Ishikawa (cell line): ENCODE measurements at regions not wholly inside any gene's neighbourhood (a gene's known extent, or its start where the extent isn't known, plus 50 kb on each side); places are given as distances from the start of the nearest gene placed in this dataset.

ENCODE experiments used
- CEBPB ChIP-seq: IDR thresholded peaks from 2 replicates; pipeline ENCODE4 v1.6.1; 2012
- EP300 ChIP-seq: IDR thresholded peaks from 2 replicates; pipeline ENCODE4 v1.6.1; 2012; ENCODE audit warnings: borderline replicate concordance
- NFIC ChIP-seq: IDR thresholded peaks from 2 replicates; pipeline ENCODE4 v1.6.1; 2012
- RAD21 ChIP-seq: IDR thresholded peaks from 2 replicates; pipeline ENCODE4 v1.6.1; 2012; ENCODE audit warnings: low read depth
- TEAD4 ChIP-seq: IDR thresholded peaks from 2 replicates; pipeline ENCODE4 v1.6.1; 2012
- ZBTB7A ChIP-seq: IDR thresholded peaks from 2 replicates; pipeline ENCODE4 v1.6.1; 2012; ENCODE audit warnings: low read depth
- TF ChIP-seq, protein P1 (sequence below): IDR thresholded peaks from 2 replicates; pipeline ENCODE4 v1.6.1; 2012; ENCODE audit warnings: low read depth, mild to moderate bottlenecking

GRCh38 chr2:21416226-21416625 is 292.5 kb downstream of the TDRD15 start:
- TF ChIP-seq CEBPB (no peak), EP300 (no peak), ZBTB7A (no peak), TEAD4 (no peak), RAD21 (no peak), NFIC (no peak)
- TF ChIP-seq, protein P1, sequence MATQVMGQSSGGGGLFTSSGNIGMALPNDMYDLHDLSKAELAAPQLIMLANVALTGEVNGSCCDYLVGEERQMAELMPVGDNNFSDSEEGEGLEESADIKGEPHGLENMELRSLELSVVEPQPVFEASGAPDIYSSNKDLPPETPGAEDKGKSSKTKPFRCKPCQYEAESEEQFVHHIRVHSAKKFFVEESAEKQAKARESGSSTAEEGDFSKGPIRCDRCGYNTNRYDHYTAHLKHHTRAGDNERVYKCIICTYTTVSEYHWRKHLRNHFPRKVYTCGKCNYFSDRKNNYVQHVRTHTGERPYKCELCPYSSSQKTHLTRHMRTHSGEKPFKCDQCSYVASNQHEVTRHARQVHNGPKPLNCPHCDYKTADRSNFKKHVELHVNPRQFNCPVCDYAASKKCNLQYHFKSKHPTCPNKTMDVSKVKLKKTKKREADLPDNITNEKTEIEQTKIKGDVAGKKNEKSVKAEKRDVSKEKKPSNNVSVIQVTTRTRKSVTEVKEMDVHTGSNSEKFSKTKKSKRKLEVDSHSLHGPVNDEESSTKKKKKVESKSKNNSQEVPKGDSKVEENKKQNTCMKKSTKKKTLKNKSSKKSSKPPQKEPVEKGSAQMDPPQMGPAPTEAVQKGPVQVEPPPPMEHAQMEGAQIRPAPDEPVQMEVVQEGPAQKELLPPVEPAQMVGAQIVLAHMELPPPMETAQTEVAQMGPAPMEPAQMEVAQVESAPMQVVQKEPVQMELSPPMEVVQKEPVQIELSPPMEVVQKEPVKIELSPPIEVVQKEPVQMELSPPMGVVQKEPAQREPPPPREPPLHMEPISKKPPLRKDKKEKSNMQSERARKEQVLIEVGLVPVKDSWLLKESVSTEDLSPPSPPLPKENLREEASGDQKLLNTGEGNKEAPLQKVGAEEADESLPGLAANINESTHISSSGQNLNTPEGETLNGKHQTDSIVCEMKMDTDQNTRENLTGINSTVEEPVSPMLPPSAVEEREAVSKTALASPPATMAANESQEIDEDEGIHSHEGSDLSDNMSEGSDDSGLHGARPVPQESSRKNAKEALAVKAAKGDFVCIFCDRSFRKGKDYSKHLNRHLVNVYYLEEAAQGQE = no peak
